Activated B cell treated with CpG ODN at 0.5 μM for 24 hours (primary cell): ENCODE measurements at regions not wholly inside any gene's neighbourhood (a gene's known extent, or its start where the extent isn't known, plus 50 kb on each side); places are given as distances from the start of the nearest gene placed in this dataset.

Experiments
- ATAC-seq: fragments of 200-7000 bp; cut with Tn5 transposase; one replicate; pipeline ENCODE4 v1.10.0; 2021; ENCODE audit warnings: low read depth, mild to moderate bottlenecking, moderate library complexity
- CTCF ChIA-PET: fragments of 350-600 bp; sonication (Branson Sonifier 250); formaldehyde crosslinking; loops from one replicate; lab custom pipeline; 2021; ENCODE audit warnings: antibody characterized with exemption; lab: Charles Lee
- POLR2A ChIA-PET: fragments of 350-600 bp; sonication (Branson Sonifier 250); formaldehyde crosslinking; loops from one replicate; lab custom pipeline; 2021; ENCODE audit warnings: antibody characterized with exemption; lab: Charles Lee
- DNase-seq: peaks from one replicate; pipeline ENCODE4 v3.0.0; 2022
- H3K27ac Mint-ChIP-seq: one replicate; pipeline ENCODE4 v1.8.0; 2020; ENCODE audit warnings: mixed read lengths
- H3K27me3 Mint-ChIP-seq: one replicate; pipeline ENCODE4 v1.8.0; 2021; ENCODE audit warnings: mixed read lengths
- H3K36me3 Mint-ChIP-seq: one replicate; pipeline ENCODE4 v1.8.0; 2021; ENCODE audit warnings: low read depth, mixed read lengths
- H3K4me1 Mint-ChIP-seq: one replicate; pipeline ENCODE4 v1.8.0; 2021; ENCODE audit warnings: mixed read lengths
- H3K4me3 Mint-ChIP-seq: one replicate; pipeline ENCODE4 v1.8.0; 2020; ENCODE audit warnings: mild to moderate bottlenecking, mixed read lengths
- H3K9me3 Mint-ChIP-seq: one replicate; pipeline ENCODE4 v1.8.0; 2020; ENCODE audit warnings: mixed read lengths
- intact Hi-C: fragments of 100-400 bp; cut with micrococcal nuclease; formaldehyde crosslinking; loops from one replicate; pipeline ENCODE4 v1.15.1; 2024
- TF ChIP-seq, protein P1 (sequence below): fragments of 200-600 bp; IDR thresholded peaks from one replicate; pipeline ENCODE4 v1.8.0; 2022; ENCODE audit warnings: antibody characterized with exemption, mild to moderate bottlenecking

DNA sequence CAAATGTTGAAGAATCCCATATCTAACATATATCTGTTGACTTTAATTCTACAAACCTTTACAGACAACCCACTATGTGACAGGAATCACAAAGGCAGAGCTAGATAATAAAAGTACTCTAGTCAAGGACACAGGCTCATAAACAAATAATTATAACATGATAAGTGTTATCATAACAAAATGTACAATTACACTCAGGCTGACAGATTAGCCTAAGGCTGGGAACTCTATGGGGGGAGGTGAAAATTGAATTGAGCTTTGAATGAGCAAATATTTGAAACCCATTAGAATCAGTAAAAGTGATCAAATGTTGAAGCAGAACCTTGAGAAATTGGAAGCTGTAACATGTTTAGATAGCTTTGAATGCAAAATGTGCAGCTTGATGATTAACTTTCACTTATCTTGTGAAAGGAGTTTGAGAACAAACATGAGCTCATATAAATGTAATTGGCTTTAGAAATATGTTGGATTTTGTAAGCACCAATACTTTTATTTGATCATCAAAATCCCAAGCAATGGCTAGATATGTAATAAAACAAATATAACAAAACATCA lies 970.2 kb downstream of the SORCS3 start:
- Mint-ChIP-seq H3K27ac (no peak overlapping the region), H3K4me3 (no peak overlapping the region), H3K4me1 (no peaks in the 10 kb centered on the region), H3K36me3 (no peaks in the 10 kb centered on the region), H3K27me3 (no peaks in the 10 kb centered on the region), H3K9me3 (peaks cover 8% of the 10 kb centered on the region)
- ChIA-PET CTCF (no interaction called here), POLR2A (no interaction called here)
- DNase-seq (no peak), ATAC-seq (no peak)
- intact Hi-C loops: no loop called here
- TF ChIP-seq, protein P1, sequence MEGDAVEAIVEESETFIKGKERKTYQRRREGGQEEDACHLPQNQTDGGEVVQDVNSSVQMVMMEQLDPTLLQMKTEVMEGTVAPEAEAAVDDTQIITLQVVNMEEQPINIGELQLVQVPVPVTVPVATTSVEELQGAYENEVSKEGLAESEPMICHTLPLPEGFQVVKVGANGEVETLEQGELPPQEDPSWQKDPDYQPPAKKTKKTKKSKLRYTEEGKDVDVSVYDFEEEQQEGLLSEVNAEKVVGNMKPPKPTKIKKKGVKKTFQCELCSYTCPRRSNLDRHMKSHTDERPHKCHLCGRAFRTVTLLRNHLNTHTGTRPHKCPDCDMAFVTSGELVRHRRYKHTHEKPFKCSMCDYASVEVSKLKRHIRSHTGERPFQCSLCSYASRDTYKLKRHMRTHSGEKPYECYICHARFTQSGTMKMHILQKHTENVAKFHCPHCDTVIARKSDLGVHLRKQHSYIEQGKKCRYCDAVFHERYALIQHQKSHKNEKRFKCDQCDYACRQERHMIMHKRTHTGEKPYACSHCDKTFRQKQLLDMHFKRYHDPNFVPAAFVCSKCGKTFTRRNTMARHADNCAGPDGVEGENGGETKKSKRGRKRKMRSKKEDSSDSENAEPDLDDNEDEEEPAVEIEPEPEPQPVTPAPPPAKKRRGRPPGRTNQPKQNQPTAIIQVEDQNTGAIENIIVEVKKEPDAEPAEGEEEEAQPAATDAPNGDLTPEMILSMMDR: no peak

DNA sequence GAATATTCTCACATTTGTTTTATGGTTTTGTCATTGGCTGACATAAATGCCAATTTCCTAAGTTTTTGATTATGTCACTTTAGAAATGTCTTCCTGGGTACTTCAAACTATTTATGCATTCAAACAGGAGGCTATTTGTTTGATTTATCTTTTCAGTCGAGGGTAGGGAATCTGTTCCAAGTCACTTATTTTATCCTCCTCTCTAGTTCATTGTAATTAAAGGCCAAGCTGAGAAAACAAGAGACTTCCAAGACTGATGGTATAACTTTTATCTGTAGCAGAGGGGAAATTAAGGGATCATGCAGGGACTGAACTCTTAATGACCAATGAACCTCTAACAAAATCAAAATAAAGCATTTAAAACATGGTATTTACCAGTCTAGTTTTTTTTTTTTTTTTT lies 968.4 kb downstream of the SORCS3 start:
- ChIA-PET CTCF (no interaction called here), POLR2A (no interaction called here)
- intact Hi-C loops: no loop called here
- Mint-ChIP-seq H3K4me3 (no peak overlapping the region), H3K27ac (no peak overlapping the region), H3K9me3 (peaks cover 8% of the 10 kb centered on the region), H3K27me3 (no peaks in the 10 kb centered on the region), H3K36me3 (no peaks in the 10 kb centered on the region), H3K4me1 (no peaks in the 10 kb centered on the region)
- TF ChIP-seq, protein P1: no peak
- DNase-seq: no peak
- ATAC-seq: no peak

DNA sequence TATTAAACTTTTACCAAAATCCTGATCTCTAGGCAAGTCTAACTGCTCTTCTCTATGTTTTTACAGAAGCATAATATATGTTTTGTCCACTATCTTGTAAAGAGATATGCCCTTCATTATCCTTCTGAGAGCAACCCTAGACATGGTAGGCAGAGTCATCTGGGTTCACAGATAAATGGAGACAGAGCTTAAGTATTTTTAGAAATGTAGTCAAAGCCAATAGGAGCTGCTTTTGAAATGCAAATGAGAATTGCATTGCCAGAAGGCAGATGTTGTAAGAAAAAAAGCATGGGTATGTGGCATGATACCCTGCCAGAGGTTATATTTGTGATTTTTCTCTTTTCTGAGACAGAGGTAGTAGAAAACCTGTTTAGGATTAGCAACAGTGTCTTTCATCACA lies 964.8 kb downstream of the SORCS3 start:
- H3K4me1 Mint-ChIP-seq: no peaks in the 10 kb centered on the region
- no peak overlapping the region for H3K4me3 Mint-ChIP-seq
- no peak for DNase-seq
- CTCF ChIA-PET: no interaction called here
- H3K9me3 Mint-ChIP-seq: peaks cover 11% of the 10 kb centered on the region
- no peaks in the 10 kb centered on the region for H3K27me3 Mint-ChIP-seq
- H3K36me3 Mint-ChIP-seq: no peaks in the 10 kb centered on the region
- no peak overlapping the region for H3K27ac Mint-ChIP-seq
- POLR2A ChIA-PET: no interaction called here
- intact Hi-C loops: no loop called here
- TF ChIP-seq, protein P1: no peak
- ATAC-seq: no peak

DNA sequence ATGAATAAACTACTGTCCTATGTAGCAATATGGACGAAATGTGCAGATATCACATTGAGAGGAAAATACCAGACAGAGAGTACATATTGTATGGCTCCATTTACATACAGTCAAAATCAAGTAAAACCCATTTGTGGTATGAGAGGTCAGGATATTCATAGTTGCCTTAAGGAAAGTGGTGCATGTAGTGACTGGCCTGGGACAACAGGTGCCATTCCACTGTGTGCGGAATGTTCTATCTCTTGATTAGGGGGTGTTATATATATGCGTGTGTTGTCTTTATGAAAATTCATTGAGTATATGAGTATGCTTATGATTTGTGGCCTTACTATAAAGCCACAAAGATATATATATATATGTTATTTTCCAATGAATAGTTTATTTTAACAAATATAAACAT lies 964.0 kb downstream of the SORCS3 start:
- CTCF ChIA-PET: no interaction called here
- H3K27ac Mint-ChIP-seq: no peak overlapping the region

DNA sequence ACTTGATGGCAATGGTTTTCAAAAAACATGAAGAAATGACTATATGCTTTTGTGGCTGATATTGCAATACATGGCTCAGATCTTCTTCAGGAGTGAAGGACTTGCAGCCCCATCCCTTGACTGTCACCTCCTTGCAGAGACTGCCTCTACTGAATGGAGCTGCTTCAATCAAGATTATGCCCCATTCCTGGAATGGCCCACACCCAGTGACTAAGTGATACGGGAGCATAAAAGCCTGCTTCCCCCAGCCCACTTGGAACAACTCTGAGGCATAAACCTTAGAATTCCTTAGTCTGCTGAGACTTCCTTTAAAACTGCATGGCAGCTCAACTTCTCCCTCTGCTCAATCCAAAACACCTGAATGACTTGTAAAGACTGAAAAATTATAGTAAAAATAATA lies 957.1 kb downstream of the SORCS3 start:
- no peaks in the 10 kb centered on the region for H3K27me3 Mint-ChIP-seq
- CTCF ChIA-PET: no interaction called here

More for the DNA sequence above, 964.0 kb downstream of the SORCS3 start:
- Mint-ChIP-seq H3K9me3 (peaks cover 11% of the 10 kb centered on the region), H3K4me3 (no peak overlapping the region), H3K27me3 (no peaks in the 10 kb centered on the region), H3K4me1 (no peaks in the 10 kb centered on the region), H3K36me3 (no peaks in the 10 kb centered on the region)
- DNase-seq (no peak), ATAC-seq (no peak)
- TF ChIP-seq, protein P1: no peak
- POLR2A ChIA-PET: no interaction called here
- intact Hi-C loops: no loop called here

More for the DNA sequence above, 957.1 kb downstream of the SORCS3 start:
- no peaks in the 10 kb centered on the region for H3K4me1 Mint-ChIP-seq
- H3K36me3 Mint-ChIP-seq: no peaks in the 10 kb centered on the region
- peaks cover 13% of the 10 kb centered on the region for H3K9me3 Mint-ChIP-seq
- intact Hi-C loops: no loop called here
- TF ChIP-seq, protein P1: no peak
- H3K27ac Mint-ChIP-seq: no peak overlapping the region
- DNase-seq: no peak
- POLR2A ChIA-PET: no interaction called here
- no peak for ATAC-seq
- no peak overlapping the region for H3K4me3 Mint-ChIP-seq
